Coronary artery (tissue), 2 donors: ENCODE measurements at regions not wholly inside any gene's neighbourhood (a gene's known extent, or its start where the extent isn't known, plus 50 kb on each side); places are given as distances from the start of the nearest gene placed in this dataset.

ENCODE experiments used
- DNase-seq: peaks from one replicate; pipeline ENCODE4 v3.0.0-alpha.2; 2017; ENCODE audit warnings: low spot score
- H3K27ac ChIP-seq, 2 donors: fragments of 200-600 bp; sonication (generic); one replicate each; pipeline ENCODE4 v1.5.1; 2016 to 2019
- H3K4me3 ChIP-seq: fragments of 200-600 bp; sonication (generic); 2 replicates; pipeline ENCODE4 v1.5.1; 2016; ENCODE audit warnings: mild to moderate bottlenecking, moderate library complexity
- TF ChIP-seq, protein P1 (sequence below): fragments of 200-600 bp; sonication (generic); IDR thresholded peaks from one replicate; pipeline ENCODE4 v1.5.1; 2019; ENCODE audit warnings: antibody characterized with exemption

DNA sequence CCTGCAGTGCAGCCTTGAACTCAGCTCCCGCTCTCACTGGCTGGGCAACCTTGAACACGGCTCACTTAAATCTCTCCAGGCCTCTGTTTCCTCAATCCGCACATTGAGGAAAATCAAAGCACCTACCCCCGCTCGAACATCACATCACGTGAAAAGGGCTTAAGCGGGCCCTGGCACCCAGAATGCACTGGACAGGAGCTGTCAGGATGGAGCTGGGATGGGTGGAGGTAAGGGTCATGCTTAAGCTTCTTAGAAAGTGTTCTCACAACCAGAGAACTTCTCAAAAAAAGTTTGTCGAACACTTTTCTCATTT is 55.7 kb upstream of the MGMT start:
- no peak for DNase-seq
- TF ChIP-seq, protein P1, sequence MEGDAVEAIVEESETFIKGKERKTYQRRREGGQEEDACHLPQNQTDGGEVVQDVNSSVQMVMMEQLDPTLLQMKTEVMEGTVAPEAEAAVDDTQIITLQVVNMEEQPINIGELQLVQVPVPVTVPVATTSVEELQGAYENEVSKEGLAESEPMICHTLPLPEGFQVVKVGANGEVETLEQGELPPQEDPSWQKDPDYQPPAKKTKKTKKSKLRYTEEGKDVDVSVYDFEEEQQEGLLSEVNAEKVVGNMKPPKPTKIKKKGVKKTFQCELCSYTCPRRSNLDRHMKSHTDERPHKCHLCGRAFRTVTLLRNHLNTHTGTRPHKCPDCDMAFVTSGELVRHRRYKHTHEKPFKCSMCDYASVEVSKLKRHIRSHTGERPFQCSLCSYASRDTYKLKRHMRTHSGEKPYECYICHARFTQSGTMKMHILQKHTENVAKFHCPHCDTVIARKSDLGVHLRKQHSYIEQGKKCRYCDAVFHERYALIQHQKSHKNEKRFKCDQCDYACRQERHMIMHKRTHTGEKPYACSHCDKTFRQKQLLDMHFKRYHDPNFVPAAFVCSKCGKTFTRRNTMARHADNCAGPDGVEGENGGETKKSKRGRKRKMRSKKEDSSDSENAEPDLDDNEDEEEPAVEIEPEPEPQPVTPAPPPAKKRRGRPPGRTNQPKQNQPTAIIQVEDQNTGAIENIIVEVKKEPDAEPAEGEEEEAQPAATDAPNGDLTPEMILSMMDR: no peak
- Histone ChIP-seq H3K27ac (no peak overlapping the region), H3K4me3 (no peak overlapping the region)

DNA sequence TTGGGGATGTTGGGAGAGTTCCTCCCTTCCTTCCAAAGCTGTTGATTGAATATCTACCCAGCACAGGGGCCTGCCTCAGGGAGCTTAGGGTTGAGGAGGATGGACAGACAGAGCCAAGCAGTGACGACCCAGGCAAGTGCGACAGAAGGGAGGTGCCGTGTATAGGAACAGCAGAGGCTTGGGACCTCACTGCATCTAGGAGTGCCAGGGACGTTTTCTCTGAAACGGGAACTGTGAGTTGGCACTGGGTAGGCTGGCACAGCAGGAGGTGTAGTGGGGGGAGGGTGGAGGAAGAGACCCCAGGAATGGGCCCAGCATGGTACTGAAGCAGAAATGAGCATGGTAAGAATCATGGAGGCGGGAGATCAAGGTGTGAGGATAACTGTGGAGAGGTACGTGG is 55.3 kb upstream of the MGMT start:
- Histone ChIP-seq H3K27ac (no peak overlapping the region), H3K4me3 (no peak overlapping the region)
- no peak for DNase-seq
- TF ChIP-seq, protein P1: no peak

DNA sequence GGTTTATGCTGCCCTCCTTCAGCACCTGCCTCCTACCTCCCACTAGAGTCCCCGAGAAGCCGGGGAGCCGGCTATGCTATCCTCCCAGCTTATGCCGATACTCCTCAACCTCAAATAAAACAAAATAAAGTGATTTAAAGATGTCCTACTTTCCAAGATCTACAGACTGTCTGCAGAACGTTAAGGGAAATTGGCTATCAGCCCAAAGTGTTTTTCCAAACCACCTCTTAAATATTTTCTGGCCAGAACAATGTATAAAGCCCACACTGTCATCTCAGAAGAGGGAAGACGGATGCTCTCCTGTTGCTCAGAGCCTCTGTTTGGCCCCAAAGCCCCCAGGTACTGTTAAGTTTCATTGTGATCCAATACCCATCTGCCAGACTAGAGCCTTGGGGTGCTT is 54.0 kb upstream of the MGMT start:
- H3K27ac ChIP-seq: no peak overlapping the region
- DNase-seq: no peak
- H3K4me3 ChIP-seq: no peak overlapping the region
- TF ChIP-seq, protein P1: no peak

DNA sequence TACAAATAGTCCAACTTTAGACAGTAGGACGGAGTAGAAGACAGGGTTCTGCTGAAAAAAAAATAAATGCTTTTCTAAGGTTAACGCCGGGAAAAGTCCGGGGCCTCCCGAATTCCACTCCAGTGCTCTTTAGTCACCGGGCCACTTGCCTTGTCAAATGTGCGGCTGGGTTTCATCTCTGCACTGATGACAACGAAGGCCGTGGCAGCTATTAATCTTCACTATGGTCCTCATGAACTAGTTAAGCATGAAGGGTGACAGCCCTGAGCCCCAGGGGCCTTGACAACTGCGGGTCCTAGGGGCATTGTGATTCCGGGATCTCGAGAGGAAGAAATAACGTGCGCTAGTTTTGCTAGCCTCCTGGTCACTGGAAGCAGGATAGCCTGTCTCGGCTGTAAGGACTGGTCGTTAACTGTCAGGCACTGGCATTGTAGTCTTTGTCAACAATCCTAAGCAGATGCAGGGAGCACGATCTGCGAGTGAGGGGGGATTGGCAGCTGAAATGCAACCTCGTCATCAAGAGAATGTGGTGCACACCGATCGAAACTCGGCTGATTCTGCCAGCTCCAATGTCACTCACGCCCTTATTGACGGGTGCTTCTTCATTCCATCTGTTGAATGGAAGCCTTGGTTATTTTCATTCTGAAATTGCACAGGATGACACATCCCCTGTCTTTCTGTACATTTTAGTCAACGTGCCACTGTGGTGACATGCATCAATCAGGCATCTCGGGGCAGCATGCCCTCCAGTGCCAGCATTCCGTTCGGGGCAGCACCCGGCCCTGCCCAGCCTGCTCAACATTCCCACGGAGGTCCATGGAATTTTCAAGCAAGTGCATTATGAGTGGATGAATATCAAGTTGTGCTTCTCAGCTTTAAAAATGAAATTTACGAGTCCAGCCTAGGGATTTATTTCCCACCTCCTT is 51.6 kb upstream of the MGMT start:
- no peak overlapping the region for H3K4me3 ChIP-seq
- DNase-seq: no peak
- no peak overlapping the region for H3K27ac ChIP-seq
- TF ChIP-seq, protein P1: no peak

DNA sequence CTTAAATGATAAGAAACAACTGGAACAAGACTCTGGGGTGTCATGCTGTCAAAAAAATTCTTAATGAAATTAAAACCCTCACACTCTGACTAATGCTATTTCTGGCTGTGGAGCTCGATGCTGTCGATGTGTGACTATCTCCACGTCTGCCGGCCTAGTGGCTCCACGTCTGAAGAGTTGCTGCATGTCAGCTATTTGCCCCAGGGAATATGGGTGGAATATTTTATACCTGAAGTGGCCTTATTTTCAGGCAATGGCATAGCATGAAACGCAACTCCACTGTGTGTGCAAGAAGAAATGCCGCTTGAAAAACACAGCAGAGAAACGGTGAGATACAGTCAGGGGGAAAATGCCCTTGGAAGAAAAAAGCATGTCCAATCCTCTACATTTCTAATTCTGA is 50.9 kb upstream of the MGMT start:
- no peak for DNase-seq
- no peak overlapping the region for H3K27ac ChIP-seq
- no peak overlapping the region for H3K4me3 ChIP-seq
- TF ChIP-seq, protein P1: no peak

GRCh38 chr10:129416956-129417765 is 49.9 kb upstream of the MGMT start:
- no peak for DNase-seq
- H3K27ac ChIP-seq: no peak overlapping the region

More at GRCh38 chr10:129416956-129417765, 49.9 kb upstream of the MGMT start:
- TF ChIP-seq, protein P1: no peak
- no peak overlapping the region for H3K4me3 ChIP-seq
